Transverse colon (tissue), 4 donors: ENCODE measurements at regions not wholly inside any gene's neighbourhood (a gene's known extent, or its start where the extent isn't known, plus 50 kb on each side); places are given as distances from the start of the nearest gene placed in this dataset.

Source experiments
- DNase-seq: peaks from one replicate; pipeline ENCODE4 v3.0.0-alpha.2; 2019
- H3K27ac ChIP-seq, 4 donors: fragments of 200-600 bp; sonication (generic); 2 replicates each; pipeline ENCODE4 v1.5.1; 2016 to 2018; ENCODE audit warnings: inconsistent platforms in 4 of 4
- H3K27me3 ChIP-seq: fragments of 200-600 bp; sonication (generic); 2 replicates; pipeline ENCODE4 v1.5.1; 2017; ENCODE audit warnings: inconsistent platforms
- H3K36me3 ChIP-seq, 4 donors: fragments of 200-600 bp; sonication (generic); 2 replicates each; pipeline ENCODE4 v1.5.1; 2017 to 2019; ENCODE audit warnings: inconsistent platforms in 4 of 4
- H3K4me1 ChIP-seq, 4 donors: fragments of 200-600 bp; sonication (generic); 2 replicates each; pipeline ENCODE4 v1.5.1; 2017 to 2020; ENCODE audit warnings: inconsistent platforms in 4 of 4
- H3K4me3 ChIP-seq, 4 donors: fragments of 200-600 bp; sonication (generic); 1 replicate in 1 of 4; 2 replicates in 3 of 4; pipeline versions ENCODE4 v1.5.1 to v1.6.1; 2017 to 2019; ENCODE audit warnings: inconsistent platforms in 4 of 4
- H3K9me3 ChIP-seq, 2 donors: fragments of 200-600 bp; sonication (generic); 2 replicates each; pipeline ENCODE4 v1.5.1; 2017 to 2019; ENCODE audit warnings: inconsistent platforms in 2 of 2
- EP300 ChIP-seq: sonication (generic); formaldehyde crosslinking; IDR thresholded peaks from one replicate; pipeline ENCODE4 v1.6.1; 2017; ENCODE audit warnings: antibody characterized with exemption, low read depth
- POLR2A ChIP-seq: fragments of 450-650 bp; IDR thresholded peaks from one replicate; pipeline ENCODE4 v1.6.1; 2016; ENCODE audit warnings: antibody characterized with exemption, mild to moderate bottlenecking, moderate library complexity
- POLR2AphosphoS5 ChIP-seq, 3 donors: sonication (generic); formaldehyde crosslinking; IDR thresholded peaks; one replicate each; pipeline ENCODE4 v1.6.1; 2016; ENCODE audit warnings: antibody characterized with exemption in 3 of 3
- WGBS, 2 donors: methylation state at CpG; one replicate each; pipeline ENCODE4 v1.1.5; 2018; ENCODE audit warnings: low coverage in 1 of 2; 5-methylcytosine and 5-hydroxymethylcytosine counted together
- in situ Hi-C, 4 donors: fragments of 200-750 bp; cut with MboI; loops; one replicate each; pipeline versions ENCODE4 v1.15.0 to v1.15.1; 2017; ENCODE audit warnings: low sequenced_read_pairs in 3 of 4, low pct_ligation_motif_present in 1 of 4, low pct_unique_long_range_greater_than_20kb in 1 of 4
- intact Hi-C: fragments of 100-400 bp; cut with DNase I; formaldehyde crosslinking; loops from one replicate; pipeline ENCODE4 v1.15.1; 2023; ENCODE audit warnings: low total_unique reads
- small RNA-seq, 4 donors: library from RNA; depleted of rRNA; stranded (forward); fragments of <200 nt; gene quantifications; one replicate each; pipeline ENCODE3, GENCODE V24; 2016
- TF ChIP-seq, protein P1 (sequence below), 5 experiments: fragments of 200-600 bp in 3 of 5; fragments of 450-650 bp in 2 of 5; sonication (generic) in 3 of 5; IDR thresholded peaks; 1 replicate in 2 of 5; 2 replicates in 3 of 5; pipeline ENCODE4 v1.5.1; 2016 to 2017; ENCODE audit warnings: antibody characterized with exemption in 5 of 5, inconsistent platforms in 3 of 5, mild to moderate bottlenecking in 2 of 5, moderate library complexity in 1 of 5

DNA sequence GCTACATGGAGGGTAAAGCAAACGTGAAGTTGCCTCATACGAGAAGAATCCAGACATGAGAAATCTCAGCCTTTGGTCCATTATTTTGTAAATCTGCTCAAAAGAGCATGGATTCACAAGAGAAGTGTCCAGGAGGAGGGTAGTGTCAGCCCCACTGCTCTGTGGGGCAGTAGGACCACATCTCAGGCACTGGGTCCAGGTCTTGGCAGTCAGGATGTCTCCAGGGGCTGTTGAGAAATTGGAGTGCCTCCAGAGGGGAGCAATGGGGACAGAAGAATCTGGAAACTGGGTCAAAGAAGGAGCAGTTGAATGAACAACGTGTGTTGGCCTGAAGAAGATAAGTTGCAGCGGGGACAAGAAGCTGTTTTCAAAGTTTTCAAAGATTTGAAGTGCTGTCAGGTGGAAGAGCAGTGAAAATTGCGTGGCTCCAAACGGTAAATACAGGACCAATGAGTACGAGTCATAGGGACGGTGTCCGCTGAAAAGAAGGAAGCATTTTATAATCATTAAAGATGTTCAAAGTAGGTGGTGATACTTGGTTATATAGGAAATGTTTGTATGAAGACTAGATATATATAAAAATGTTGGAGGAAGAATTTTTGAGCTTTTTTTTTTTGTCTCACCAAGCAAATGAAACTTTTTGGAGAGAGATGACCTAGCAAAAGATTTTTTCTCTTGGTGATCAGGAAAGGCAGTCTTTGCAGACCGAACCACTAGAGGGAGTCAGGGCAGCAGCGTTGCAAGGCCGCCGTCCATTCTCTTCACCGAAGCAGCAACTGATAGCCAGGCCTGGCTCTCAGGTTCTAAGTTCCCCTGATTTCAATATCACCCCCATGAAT is 57.1 kb upstream of the ZBED3 start:
- intact Hi-C loops (loop anchor here (10.0 kb wide), 1 partner anchor 351 kb away; the partner anchor contains the start of gene WDR41), in situ Hi-C loops (loop anchor here in 2 of 4 donors (25.0 kb wide), 1 partner anchor 343 kb away; the partner anchor contains the start of gene WDR41 (in 2 of the 2))

DNA sequence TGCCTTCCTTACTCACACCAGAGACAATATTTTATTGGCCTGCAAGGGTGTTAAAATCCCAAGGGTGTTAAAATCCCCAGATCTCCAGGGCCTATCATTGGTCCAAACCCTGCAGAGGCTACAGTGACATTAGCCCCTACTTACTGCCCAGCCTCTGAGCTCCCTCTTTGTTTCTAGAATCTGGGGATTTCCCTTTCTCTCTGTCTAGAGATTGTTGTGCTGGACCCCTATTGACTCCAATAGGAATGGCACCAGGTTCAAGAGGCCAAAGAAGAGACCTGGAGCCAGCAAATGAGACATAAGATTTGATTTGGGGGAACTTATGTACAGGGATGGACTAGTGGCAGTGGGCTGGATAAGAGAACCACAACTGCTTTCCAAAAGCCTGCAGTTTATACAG is 53.3 kb upstream of the ZBED3 start:
- Histone ChIP-seq H3K4me1 (no peaks in the 10 kb centered on the region), H3K27ac (no peak overlapping the region), H3K36me3 (no peaks in the 10 kb centered on the region), H3K4me3 (no peak overlapping the region), H3K9me3 (no peaks in the 10 kb centered on the region), H3K27me3 (no peaks in the 10 kb centered on the region)
- TF ChIP-seq EP300: no peak
- no peak for TF ChIP-seq POLR2A
- TF ChIP-seq, protein P1, sequence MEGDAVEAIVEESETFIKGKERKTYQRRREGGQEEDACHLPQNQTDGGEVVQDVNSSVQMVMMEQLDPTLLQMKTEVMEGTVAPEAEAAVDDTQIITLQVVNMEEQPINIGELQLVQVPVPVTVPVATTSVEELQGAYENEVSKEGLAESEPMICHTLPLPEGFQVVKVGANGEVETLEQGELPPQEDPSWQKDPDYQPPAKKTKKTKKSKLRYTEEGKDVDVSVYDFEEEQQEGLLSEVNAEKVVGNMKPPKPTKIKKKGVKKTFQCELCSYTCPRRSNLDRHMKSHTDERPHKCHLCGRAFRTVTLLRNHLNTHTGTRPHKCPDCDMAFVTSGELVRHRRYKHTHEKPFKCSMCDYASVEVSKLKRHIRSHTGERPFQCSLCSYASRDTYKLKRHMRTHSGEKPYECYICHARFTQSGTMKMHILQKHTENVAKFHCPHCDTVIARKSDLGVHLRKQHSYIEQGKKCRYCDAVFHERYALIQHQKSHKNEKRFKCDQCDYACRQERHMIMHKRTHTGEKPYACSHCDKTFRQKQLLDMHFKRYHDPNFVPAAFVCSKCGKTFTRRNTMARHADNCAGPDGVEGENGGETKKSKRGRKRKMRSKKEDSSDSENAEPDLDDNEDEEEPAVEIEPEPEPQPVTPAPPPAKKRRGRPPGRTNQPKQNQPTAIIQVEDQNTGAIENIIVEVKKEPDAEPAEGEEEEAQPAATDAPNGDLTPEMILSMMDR (IDR thresholded peaks at IDR 0.05): no peak
- TF ChIP-seq POLR2AphosphoS5 (IDR thresholded peaks at IDR 0.05): no peak
- intact Hi-C loops: loop anchor here (10.0 kb wide), 1 partner anchor 354 kb away; the partner anchor contains the start of gene WDR41
- in situ Hi-C loops: loop anchor here in 2 of 4 donors (25.0 kb wide), 1 partner anchor 347 kb away; the partner anchor contains the start of gene WDR41 (in 2 of the 2)
- DNase-seq: no peak

More for the DNA sequence above, 57.1 kb upstream of the ZBED3 start:
- H3K4me3 ChIP-seq: no peak overlapping the region
- H3K36me3 ChIP-seq: no peaks in the 10 kb centered on the region
- peak; percentile 71 for DNase-seq
- WGBS, 2 donors: 45 to 46% methylated on average over 14 of the region's 14 CpGs
- H3K27me3 ChIP-seq: no peaks in the 10 kb centered on the region
- no peak overlapping the region for H3K27ac ChIP-seq
- no peaks in the 10 kb centered on the region for H3K9me3 ChIP-seq
- H3K4me1 ChIP-seq: no peaks in the 10 kb centered on the region
- no peak for TF ChIP-seq POLR2AphosphoS5 (IDR thresholded peaks at IDR 0.05)
- TF ChIP-seq, protein P1 (IDR thresholded peaks at IDR 0.05): peak; percentile 67 to 79 (median 77)

DNA sequence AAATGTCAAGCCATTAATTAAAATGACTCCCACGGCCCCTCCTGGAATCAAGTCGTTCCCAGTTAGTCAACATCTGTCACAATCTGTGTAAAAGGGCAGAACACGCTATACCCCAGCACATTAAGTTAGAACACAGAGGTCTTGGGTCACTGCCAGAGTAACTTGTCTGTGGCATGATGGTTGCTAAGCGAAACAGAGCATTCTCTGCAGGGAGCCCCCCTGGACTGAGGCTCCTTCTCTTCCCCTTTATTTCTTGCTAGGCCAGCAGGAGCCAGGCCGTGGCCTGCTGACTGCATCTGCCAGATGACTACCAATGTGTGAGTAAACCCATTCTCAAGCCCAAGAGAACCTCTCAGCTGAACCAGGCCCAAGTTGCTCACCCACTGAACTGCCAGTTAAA is 51.9 kb upstream of the ZBED3 start:
- no peak for DNase-seq
- 70 to 73% methylated on average over 2 to 5 of the region's 5 CpGs for WGBS, 2 donors
- Histone ChIP-seq H3K36me3 (no peaks in the 10 kb centered on the region), H3K9me3 (no peaks in the 10 kb centered on the region), H3K4me1 (no peaks in the 10 kb centered on the region), H3K27me3 (no peaks in the 10 kb centered on the region), H3K27ac (no peak overlapping the region), H3K4me3 (no peak overlapping the region)
- intact Hi-C loops (no loop called here), in situ Hi-C loops (loop anchor here in 2 of 4 donors (25.0 kb wide), 1 partner anchor 348 kb away; the partner anchor contains the start of gene WDR41 (in 2 of the 2))
- TF ChIP-seq, protein P1 (IDR thresholded peaks at IDR 0.05): no peak
- TF ChIP-seq EP300 (no peak), POLR2A (no peak), POLR2AphosphoS5 (IDR thresholded peaks at IDR 0.05) (no peak)

Small RNAs in the stretch of these regions (small RNA-seq; reads per million reads assigned to genes)
- gene HMGB1P35: 0 reads per million in 4 donors
